DND-41 (cell line): ENCODE measurements at regions not wholly inside any gene's neighbourhood (a gene's known extent, or its start where the extent isn't known, plus 50 kb on each side); places are given as distances from the start of the nearest gene placed in this dataset.

Experiments used
- ATAC-seq: fragments of 200-7000 bp; cut with Tn5 transposase; 3 replicates; pipeline ENCODE4 v1.9.1; 2021; ENCODE audit warnings: low read depth; ENCODE audit not compliant: insufficient read depth
- DNase-seq: peaks from one replicate; pipeline ENCODE4 v3.0.0-alpha.2; 2020
- H2AFZ ChIP-seq: 2 replicates; pipeline ENCODE4 v1.6.0; 2012; ENCODE audit warnings: low read depth, low read length
- H3K27ac ChIP-seq: 2 replicates; pipeline ENCODE4 v1.5.1; 2012; ENCODE audit warnings: low read length, inconsistent platforms
- H3K27me3 ChIP-seq: fragments of 200-600 bp; sonication (generic); 2 replicates; pipeline ENCODE4 v1.6.0; 2012; ENCODE audit warnings: low read length, mild to moderate bottlenecking, inconsistent platforms; ENCODE audit not compliant: insufficient read depth, poor library complexity
- H3K36me3 ChIP-seq: 2 replicates; pipeline ENCODE4 v1.5.1; 2012; ENCODE audit warnings: low read length, inconsistent platforms; ENCODE audit not compliant: insufficient read depth
- H3K4me1 ChIP-seq: 2 replicates; pipeline ENCODE4 v1.5.1; 2012; ENCODE audit warnings: mild to moderate bottlenecking, low read length; ENCODE audit not compliant: insufficient read depth
- H3K4me2 ChIP-seq: 2 replicates; pipeline ENCODE4 v1.6.0; 2012; ENCODE audit warnings: mild to moderate bottlenecking, moderate library complexity, low read length, inconsistent platforms; ENCODE audit not compliant: insufficient read depth
- H3K4me3 ChIP-seq, 2 experiments: fragments of 200-600 bp in 1 of 2; shearing (Covaris generic) in 1 of 2; 2 replicates each; pipeline ENCODE4 v1.5.1; 2012 to 2016; ENCODE audit warnings: inconsistent platforms in 2 of 2, low read length in 2 of 2, mild to moderate bottlenecking in 2 of 2, low read depth in 1 of 2, moderate library complexity in 1 of 2
- H3K79me2 ChIP-seq: 2 replicates; pipeline ENCODE4 v1.6.0; 2012; ENCODE audit warnings: low read length, inconsistent platforms; ENCODE audit not compliant: insufficient read depth
- H3K9ac ChIP-seq: 2 replicates; pipeline ENCODE4 v1.6.0; 2012; ENCODE audit warnings: low read depth, mild to moderate bottlenecking, inconsistent platforms, low read length, moderate library complexity
- H3K9me3 ChIP-seq: 2 replicates; pipeline ENCODE4 v1.5.1; 2012; ENCODE audit warnings: low read length, moderate library complexity, mild to moderate bottlenecking, inconsistent platforms; ENCODE audit not compliant: insufficient read depth, severe bottlenecking
- H4K20me1 ChIP-seq: 2 replicates; pipeline ENCODE4 v1.6.0; 2012; ENCODE audit warnings: low read length; ENCODE audit not compliant: insufficient read depth
- CTCF ChIP-seq: IDR thresholded peaks from 2 replicates; pipeline ENCODE4 v1.5.1; 2012; ENCODE audit warnings: borderline replicate concordance, low read length, moderate library complexity, mild to moderate bottlenecking; ENCODE audit not compliant: poor library complexity, severe bottlenecking; ENCODE audit errors: extremely low read depth
- EZH2 ChIP-seq: IDR thresholded peaks from 3 replicates; pipeline ENCODE4 v1.6.1; 2012; ENCODE audit warnings: borderline replicate concordance, low read depth, mild to moderate bottlenecking, moderate library complexity, low read length, inconsistent platforms; ENCODE audit not compliant: severe bottlenecking

- DNase-seq (no peak), ATAC-seq (no peak)
- H3K4me3 ChIP-seq = no peak overlapping the region
- H3K9me3 ChIP-seq = no peaks in the 10 kb centered on the region
- H3K4me2 ChIP-seq = no peak overlapping the region
- TF ChIP-seq EZH2 (no peak), CTCF (no peak)
- no peak overlapping the region for H2AFZ ChIP-seq
- no peaks in the 10 kb centered on the region for H4K20me1 ChIP-seq
- H3K9ac ChIP-seq = no peak overlapping the region
- no peak overlapping the region for H3K27ac ChIP-seq
- no peaks in the 10 kb centered on the region for H3K36me3 ChIP-seq
- H3K79me2 ChIP-seq = no peaks in the 10 kb centered on the region
- H3K4me1 ChIP-seq = peaks cover 28% of the 10 kb centered on the region
- peaks cover 6% of the 10 kb centered on the region for H3K27me3 ChIP-seq
Measured at GRCh38 chr22:48248901-48249455, 1486.5 kb downstream of the TBC1D22A start.

GRCh38 chr22:48247829-48248228 is 1485.4 kb downstream of the TBC1D22A start:
- no peak for DNase-seq
- peaks cover 38% of the 10 kb centered on the region for H3K4me1 ChIP-seq
- no peak overlapping the region for H3K27ac ChIP-seq
- H3K4me3 ChIP-seq = no peak overlapping the region
- TF ChIP-seq CTCF (no peak), EZH2 (no peak)
- no peak for ATAC-seq
- H3K36me3 ChIP-seq = no peaks in the 10 kb centered on the region
- no peak overlapping the region for H3K9ac ChIP-seq
- H4K20me1 ChIP-seq = no peaks in the 10 kb centered on the region
- no peaks in the 10 kb centered on the region for H3K79me2 ChIP-seq
- peaks cover 6% of the 10 kb centered on the region for H3K27me3 ChIP-seq
- no peaks in the 10 kb centered on the region for H3K9me3 ChIP-seq
- H2AFZ ChIP-seq = no peak overlapping the region
- H3K4me2 ChIP-seq = no peak overlapping the region

- TF ChIP-seq CTCF (no peak), EZH2 (no peak)
- peak; percentile 71 for DNase-seq
- H3K4me3 ChIP-seq = no peak overlapping the region
- H3K4me2 ChIP-seq = no peak overlapping the region
- peaks cover 56% of the 10 kb centered on the region for H3K4me1 ChIP-seq
- H3K36me3 ChIP-seq = no peaks in the 10 kb centered on the region
- H2AFZ ChIP-seq = no peak overlapping the region
- H3K9me3 ChIP-seq = no peaks in the 10 kb centered on the region
- H3K79me2 ChIP-seq = no peaks in the 10 kb centered on the region
- H3K27me3 ChIP-seq = no peaks in the 10 kb centered on the region
- H4K20me1 ChIP-seq = no peaks in the 10 kb centered on the region
- H3K27ac ChIP-seq = peak overlapping the region; percentile 55
- ATAC-seq = peak; percentile 84
- no peak overlapping the region for H3K9ac ChIP-seq
Measured at GRCh38 chr22:48245196-48245485, 1482.7 kb downstream of the TBC1D22A start.
